ENCODE measurements at regions not wholly inside any gene's neighbourhood (a gene's known extent, or its start where the extent isn't known, plus 50 kb on each side); places are given as distances from the start of the nearest gene placed in this dataset.

DNA sequence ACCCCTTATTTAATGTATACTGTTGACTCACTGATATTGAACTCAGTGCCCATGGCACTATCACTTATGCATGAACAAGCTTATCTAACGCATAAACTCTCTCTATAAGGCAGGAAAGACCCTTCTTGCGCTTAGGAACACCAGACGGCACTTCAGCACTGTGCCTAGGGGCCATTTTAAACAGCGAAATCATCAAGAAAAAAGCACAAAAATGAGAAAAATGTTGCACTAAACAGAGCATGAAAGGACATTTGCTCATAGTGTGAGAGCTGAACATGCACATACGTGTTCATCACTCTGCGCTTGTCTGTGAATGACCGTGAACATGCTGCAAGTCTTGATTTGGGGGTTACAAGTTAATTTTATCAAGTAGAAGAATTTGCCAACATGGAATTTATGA, 109.6 kb downstream of the WDR11 start:
- DNase-seq = no peak

DNA sequence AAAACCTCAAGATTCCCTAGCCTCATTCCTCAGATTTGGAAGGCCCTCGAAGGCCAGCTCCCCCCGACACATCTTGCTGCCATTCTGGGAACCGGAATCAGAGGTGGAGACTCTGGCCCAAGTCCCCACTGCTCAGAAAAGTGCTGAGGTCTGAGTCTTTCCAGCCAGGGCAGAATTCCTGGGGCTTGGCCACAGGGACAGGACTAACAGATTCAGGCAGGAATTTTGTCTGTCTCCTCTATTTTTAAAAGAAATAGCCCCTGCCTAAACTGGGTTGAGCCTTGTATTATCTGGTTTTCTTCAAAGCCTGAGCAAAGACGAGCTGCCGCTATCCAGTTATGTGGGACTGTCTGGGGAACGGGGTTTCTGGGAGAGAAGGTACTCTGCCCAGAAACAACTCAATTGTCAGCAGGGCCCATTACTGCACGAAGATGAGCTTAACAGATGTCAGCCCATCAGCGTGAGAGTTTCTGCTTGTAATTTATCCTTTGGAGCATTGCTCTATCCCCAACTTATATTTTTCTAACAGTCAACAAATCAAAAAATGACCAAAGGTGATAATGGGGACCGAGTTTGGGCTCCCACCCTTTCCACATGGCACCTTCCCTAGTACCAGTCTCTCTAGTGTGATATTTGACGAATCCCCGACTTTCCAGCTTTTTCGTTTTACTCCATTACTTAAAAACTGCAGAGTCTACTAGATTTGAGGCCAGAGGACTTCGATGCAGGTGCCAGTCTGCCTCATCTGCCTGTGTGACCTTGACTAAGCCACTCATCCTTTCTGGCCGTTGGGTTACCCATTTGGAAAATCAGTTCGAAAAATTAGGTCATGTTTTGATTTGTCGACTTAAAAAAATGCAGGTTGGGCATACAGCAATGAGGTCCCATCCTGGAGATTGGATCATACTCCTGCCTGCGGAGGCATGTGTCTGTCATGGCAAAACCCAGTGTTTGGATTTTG, 110.9 kb downstream of the WDR11 start:
- no peak for DNase-seq

DNA sequence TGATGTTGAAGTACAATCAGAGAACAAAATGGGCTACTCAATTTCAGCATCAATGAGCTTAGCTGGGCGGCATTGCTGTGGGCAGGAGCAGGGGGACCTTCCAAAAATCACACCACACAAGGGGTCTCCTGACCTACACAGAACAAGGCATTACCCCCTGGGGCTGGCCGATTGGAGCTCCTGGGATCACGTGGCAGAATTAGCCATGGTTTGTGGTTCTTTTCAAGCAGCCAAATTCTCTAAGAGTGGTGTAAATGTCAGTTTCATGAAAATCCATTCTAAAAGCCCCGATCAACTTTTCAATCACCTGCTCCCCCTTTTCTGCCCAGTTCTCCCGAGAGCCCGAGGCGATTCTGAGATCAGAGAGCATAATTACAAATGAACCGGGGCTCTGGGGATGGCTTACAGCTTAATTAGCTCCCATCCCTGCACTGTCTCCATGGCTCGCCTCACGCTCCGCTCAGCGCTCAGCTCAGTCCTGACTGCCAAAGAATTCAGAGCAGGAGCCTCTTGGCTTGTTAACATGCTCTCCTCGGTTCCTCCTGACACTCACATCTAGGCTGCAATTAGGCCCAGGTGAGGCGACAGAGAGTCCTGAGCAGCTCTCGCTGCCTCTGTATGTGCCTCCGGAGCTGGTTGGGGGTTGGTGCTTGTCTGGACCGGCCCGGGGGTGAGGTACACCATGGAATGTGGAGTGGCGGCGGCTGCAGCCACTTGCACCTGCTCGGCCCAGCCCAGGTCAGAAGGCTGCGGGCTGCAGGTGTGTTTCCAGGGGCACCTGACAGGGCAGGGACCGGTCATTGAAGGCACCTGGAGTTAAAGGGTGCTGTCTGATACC, 111.8 kb downstream of the WDR11 start:
- DNase-seq = no peak

DNA sequence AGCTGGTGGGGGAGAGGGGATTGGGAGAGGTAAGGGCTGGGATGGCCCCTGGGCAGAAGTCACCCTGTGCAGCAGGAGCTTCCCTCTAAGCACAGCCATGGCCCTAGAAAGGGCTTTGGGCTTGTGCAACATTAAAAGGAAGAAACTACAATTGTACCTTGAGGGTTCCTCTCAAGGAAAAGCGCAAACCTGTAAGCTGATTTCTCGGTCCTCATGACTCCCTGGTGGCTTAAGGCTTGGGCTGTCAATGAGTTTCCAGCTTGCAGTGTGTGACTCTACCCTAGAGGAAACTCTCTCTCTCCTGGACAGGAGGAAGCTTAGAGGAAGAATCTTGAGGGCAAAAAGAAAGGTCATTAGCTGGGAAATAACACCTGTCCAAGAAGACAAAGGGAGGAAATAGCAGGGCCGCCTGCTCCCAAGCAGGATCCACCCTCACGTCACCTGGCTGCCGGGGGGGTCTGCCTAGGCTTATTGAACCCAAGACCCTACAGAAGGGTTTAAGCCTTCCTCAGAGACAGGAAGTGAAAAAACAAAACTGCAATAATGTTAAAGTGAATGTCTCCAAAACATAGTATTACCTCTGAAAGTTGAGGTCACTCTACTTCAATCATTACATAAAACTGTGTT, 112.5 kb downstream of the WDR11 start:
- no peak for DNase-seq

GRCh38 chr10:120966657-120967045, 115.5 kb downstream of the WDR11 start:
- DNase-seq = no peak

DNA sequence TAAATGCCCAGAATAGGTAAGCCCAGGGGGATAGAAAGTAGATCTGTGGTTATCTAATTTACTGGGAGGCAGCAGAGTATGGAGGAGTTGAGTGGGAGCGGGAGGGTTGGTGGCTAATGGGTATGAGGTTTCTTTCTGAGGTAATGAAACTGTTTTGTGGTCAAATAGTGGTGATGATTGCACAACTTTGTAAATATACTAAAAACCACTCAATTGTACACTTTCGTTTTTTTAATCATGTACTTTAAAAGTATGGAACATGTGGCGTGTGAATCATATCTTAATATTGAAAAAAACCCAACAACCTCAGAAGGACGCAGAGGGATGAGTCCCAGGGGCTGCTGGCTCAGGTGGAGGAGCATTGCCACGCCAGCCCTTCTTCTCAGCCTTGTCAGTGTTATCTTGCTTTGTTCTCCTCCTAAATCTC, 118.1 kb downstream of the WDR11 start:
- DNase-seq = no peak

DNA sequence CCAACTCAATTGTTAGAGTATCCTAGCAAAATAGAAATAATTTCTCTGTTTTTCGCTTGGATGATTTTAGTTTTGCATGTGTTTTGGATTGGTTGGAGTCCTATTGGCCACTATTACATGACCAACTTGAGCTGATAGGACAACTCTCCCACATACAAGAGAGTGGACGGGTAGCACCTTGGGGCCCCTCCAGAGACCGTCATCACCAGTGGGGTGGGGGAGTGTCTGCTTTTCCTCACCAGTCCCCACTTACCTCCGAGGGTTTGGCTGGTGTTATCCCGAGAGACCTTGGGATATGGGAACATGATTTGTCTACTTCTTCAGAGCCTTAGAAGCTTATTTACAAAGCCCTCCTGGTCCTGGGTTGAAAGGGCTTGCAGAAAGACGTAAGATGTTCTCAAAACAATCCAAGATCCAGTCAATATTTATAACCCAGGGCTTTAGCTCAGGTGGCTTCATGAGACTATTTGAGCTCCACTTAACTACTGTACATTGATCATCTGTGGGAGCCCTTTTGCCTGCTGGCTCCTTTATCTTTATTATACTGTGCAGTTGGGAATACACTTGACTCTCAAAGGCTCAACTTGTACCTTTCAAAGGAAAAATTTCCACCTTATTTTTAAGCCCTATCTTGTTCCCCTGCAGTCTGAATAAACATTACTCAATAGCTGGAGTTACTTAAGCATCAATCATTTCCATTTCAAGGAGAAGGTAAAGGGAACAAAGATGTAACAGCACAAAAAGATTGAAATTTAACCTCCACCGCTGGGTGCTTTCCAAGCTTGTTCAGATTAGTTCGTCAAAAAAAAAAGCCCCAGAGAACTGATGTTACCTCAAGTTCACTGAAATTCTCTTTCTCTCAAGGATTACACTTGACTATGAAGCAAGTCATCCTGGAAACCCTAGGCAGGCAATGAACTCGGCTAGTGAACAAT, 119.7 kb downstream of the WDR11 start:
- DNase-seq = no peak

DNA sequence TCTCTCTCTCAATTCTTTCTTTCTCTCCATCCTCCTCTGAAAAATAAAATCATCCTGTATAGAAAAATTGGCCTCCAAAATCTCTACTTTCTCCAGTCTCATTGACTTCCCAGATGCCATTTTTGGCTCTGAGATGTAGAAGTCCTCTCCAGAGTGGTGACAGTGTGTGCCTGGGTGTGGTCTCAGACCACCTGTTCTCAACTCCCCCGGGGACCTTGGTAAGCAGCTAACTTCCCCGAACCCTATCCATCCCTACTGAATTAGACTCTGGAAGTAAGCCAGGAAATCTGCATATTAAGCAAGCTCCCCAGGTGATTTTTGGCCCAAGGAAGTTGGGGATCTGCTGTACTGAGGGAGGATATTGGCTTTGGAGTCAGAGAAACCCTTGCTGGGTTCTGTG, 120.5 kb downstream of the WDR11 start:
- DNase-seq = no peak

- no peak for DNase-seq
Measured at GRCh38 chr10:120972259-120972658, 121.1 kb downstream of the WDR11 start.

- no peak for DNase-seq
Measured at GRCh38 chr10:120975072-120975867, 124.1 kb downstream of the WDR11 start.

DNA sequence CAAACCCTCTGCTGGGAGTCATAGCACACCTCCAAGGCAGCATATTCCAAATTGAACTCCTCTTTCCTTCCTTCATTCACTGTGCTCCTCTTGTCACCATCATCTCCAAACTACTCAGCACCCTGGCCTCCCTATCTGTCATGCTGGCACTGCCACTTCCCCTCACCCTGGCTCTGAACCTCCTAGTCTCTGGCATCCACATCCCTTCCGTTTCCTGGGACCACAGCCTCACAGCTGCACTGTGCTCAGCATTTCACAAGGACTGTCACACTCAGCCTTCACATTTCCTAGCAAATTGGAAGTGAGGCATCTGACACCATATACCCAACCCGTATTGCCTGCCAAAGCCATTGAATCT, 124.7 kb downstream of the WDR11 start:
- no peak for DNase-seq

DNA sequence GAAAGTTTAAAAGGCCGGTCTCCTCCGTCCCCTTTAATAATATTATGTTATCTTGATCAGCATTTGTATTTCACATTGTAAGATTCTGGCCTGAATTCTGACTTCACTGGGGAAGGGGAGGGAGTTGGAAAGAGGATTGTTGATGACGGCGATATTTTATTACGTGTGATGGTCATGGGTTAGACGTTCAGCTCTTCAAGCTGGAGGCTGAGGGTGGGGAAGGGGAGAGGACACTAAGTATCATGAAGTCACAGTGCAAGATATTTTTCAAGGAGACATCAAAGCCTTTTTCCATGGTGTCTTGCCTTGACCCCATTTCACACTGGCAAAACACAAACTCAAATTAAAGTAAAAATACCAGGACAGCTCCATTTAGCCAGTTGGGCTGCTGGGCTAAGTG, 126.7 kb downstream of the WDR11 start:
- DNase-seq = no peak

DNA sequence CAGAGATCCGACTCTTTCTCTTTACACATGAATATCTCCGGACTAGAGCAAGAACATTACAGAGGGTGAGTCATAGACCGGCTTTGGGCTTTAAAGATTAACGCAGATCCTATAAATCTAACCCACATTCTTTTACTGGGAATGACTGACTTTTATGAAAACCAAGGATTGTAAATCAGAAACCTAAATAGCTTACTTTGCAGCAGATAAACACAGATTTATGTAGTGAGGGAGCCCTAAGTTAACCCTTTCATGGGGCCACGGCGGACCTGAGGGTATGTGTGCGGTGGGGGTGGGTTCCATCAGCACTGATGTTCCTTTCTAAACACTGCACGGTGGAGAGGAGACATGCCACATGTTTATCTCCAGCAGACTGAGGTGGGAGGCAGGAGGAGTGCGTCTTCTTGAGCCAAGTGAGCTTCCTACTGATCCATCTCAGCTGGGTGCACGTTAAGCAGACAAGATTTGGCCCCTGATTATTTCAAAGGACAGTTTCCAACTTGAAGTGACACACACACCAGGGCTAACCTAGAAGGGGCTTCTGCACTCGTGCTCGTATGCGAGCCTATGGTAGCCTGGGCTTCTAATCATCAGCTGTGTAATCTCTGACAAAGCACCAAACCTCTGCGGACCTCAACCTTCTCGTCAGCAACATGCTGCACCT, 127.6 kb downstream of the WDR11 start:
- DNase-seq = no peak

GRCh38 chr10:120979435-120980278, 128.5 kb downstream of the WDR11 start:
- DNase-seq = peak in 1 of 2 experiments; percentile 0

- no peak for DNase-seq
Measured at GRCh38 chr10:120980279-120981255, 129.4 kb downstream of the WDR11 start.

GRCh38 chr10:120981601-120982391, 130.6 kb downstream of the WDR11 start:
- DNase-seq = no peak

DNA sequence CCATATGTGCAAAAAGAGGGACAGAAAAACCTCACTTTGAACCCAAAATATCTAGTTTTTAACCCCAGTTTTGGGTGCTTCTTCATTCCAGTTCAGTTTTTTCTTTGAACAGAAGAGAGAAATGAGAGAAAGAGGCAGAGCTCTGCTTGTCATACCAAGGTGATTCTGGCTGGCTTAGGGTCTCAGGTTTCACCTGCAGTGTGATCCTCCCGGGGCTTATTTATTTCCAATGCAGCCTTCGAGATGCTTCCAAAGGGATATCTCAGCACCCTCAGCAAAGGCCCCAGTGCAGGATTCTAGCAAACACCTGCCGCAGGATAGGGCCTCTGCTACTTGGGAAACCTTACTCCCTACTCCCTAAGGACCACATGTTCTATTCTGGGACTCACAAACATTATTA, 131.3 kb downstream of the WDR11 start:
- no peak for DNase-seq

- no peak for DNase-seq
Measured at GRCh38 chr10:120983721-120984120, 132.6 kb downstream of the WDR11 start.

All from NCI-H2081 (cell line).